RWPE2 (cell line): ENCODE measurements at regions not wholly inside any gene's neighbourhood (a gene's known extent, or its start where the extent isn't known, plus 50 kb on each side); places are given as distances from the start of the nearest gene placed in this dataset.

Experiments used
- ATAC-seq: fragments of 200-7000 bp; cut with Tn5 transposase; 3 replicates; pipeline ENCODE4 v1.9.1; 2021; ENCODE audit warnings: low read depth
- DNase-seq: peaks from one replicate; pipeline ENCODE4 v3.0.0-alpha.2; 2020; ENCODE audit warnings: low spot score
- H3K27ac ChIP-seq: fragments of 450-650 bp; 2 replicates; pipeline ENCODE4 v1.5.1; 2017; ENCODE audit warnings: mild to moderate bottlenecking; ENCODE audit not compliant: poor library complexity, severe bottlenecking
- H3K27me3 ChIP-seq: fragments of 250-450 bp; sonication (Bioruptor Pico); 2 replicates; pipeline ENCODE4 v1.5.1; 2021; ENCODE audit warnings: mild to moderate bottlenecking, moderate library complexity; ENCODE audit not compliant: insufficient read depth, poor library complexity, severe bottlenecking
- H3K36me3 ChIP-seq: fragments of 250-450 bp; sonication (Bioruptor Pico); 2 replicates; pipeline ENCODE4 v1.5.1; 2020; ENCODE audit warnings: low read depth, mild to moderate bottlenecking, moderate library complexity
- H3K4me1 ChIP-seq: fragments of 250-450 bp; sonication (Bioruptor Pico); 2 replicates; pipeline ENCODE4 v1.5.1; 2021; ENCODE audit warnings: mild to moderate bottlenecking, moderate library complexity; ENCODE audit not compliant: insufficient read depth, poor library complexity, severe bottlenecking
- H3K4me3 ChIP-seq: fragments of 250-450 bp; sonication (Bioruptor Pico); 2 replicates; pipeline ENCODE4 v1.5.1; 2021; ENCODE audit warnings: mild to moderate bottlenecking, moderate library complexity; ENCODE audit not compliant: severe bottlenecking
- H3K9me3 ChIP-seq: fragments of 250-450 bp; sonication (Bioruptor Pico); 2 replicates; pipeline ENCODE4 v1.5.1; 2021; ENCODE audit warnings: mild to moderate bottlenecking, moderate library complexity; ENCODE audit not compliant: severe bottlenecking
- TF ChIP-seq, protein P1 (sequence below): fragments of 450-650 bp; IDR thresholded peaks from one replicate; pipeline ENCODE4 v1.5.1; 2017; ENCODE audit warnings: mild to moderate bottlenecking, moderate library complexity; ENCODE audit not compliant: poor library complexity, severe bottlenecking

DNA sequence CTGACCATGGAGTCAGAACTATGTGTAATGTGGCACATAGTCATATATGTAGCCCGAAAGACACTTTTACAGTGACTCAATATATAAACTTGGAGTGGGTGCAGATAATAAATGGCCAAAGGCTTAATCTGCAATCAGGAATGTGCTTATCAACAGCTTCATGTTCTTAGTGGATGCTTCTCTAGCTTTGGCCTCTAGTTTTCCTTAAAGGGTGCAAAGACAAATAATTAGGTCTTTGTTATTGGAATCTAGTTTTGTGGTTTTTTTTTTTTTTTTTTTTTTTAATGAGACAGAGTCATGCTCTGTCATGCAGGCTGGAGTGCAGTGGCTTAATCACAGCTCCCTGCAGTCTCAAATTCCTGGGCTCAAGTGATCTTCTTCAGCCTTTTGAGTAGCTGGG, 625.6 kb downstream of the EPHA4 start:
- Histone ChIP-seq H3K4me1 (no peaks in the 10 kb centered on the region), H3K9me3 (no peaks in the 10 kb centered on the region), H3K27ac (no peak overlapping the region), H3K36me3 (no peaks in the 10 kb centered on the region), H3K4me3 (no peak overlapping the region), H3K27me3 (no peaks in the 10 kb centered on the region)
- TF ChIP-seq, protein P1, sequence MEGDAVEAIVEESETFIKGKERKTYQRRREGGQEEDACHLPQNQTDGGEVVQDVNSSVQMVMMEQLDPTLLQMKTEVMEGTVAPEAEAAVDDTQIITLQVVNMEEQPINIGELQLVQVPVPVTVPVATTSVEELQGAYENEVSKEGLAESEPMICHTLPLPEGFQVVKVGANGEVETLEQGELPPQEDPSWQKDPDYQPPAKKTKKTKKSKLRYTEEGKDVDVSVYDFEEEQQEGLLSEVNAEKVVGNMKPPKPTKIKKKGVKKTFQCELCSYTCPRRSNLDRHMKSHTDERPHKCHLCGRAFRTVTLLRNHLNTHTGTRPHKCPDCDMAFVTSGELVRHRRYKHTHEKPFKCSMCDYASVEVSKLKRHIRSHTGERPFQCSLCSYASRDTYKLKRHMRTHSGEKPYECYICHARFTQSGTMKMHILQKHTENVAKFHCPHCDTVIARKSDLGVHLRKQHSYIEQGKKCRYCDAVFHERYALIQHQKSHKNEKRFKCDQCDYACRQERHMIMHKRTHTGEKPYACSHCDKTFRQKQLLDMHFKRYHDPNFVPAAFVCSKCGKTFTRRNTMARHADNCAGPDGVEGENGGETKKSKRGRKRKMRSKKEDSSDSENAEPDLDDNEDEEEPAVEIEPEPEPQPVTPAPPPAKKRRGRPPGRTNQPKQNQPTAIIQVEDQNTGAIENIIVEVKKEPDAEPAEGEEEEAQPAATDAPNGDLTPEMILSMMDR, result no peak
- DNase-seq, result no peak
- ATAC-seq, result no peak

DNA sequence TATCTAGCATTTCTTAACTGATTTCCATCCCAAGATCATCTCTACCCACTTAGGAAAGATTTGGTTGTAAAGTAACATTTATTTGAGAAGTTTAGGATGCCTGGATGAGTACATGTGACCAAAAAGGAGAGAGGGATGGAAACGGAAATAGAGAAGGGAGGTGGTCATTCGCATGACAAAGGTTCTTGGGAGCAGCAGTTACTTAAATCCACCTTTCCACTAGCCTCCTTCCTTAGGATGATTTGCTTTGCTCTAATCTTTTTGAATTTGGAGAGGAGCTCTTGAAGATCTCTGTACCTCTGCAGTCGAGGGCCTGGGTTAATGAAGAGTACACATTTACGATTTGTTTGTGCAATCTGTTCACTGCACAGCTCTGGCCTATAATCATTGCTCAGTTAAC, 623.5 kb downstream of the EPHA4 start:
- no peaks in the 10 kb centered on the region for H3K4me1 ChIP-seq
- ATAC-seq (no peak), DNase-seq (no peak)
- TF ChIP-seq, protein P1, result no peak
- no peaks in the 10 kb centered on the region for H3K27me3 ChIP-seq
- no peak overlapping the region for H3K4me3 ChIP-seq
- no peaks in the 10 kb centered on the region for H3K9me3 ChIP-seq
- H3K27ac ChIP-seq, result no peak overlapping the region
- H3K36me3 ChIP-seq, result no peaks in the 10 kb centered on the region

DNA sequence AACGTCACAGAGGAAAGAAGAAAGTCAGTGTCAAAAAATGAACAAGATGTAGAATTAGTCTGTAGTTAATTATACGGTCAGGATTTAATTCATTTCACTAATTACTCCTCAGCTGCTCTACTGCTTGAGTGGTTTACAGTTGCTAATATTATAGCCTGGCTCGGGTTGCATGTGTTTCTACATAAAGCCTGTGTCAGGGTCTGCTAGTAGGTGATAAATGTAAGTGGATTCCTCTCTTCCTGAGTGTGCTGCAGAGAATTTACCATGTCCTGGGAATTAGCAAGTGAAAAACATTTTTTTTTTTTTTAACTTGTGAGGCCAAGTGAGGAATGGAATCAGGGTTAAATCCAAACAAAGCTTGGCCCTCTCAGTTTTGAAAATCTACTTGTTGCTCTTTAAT, 622.6 kb downstream of the EPHA4 start:
- TF ChIP-seq, protein P1, result no peak
- no peaks in the 10 kb centered on the region for H3K36me3 ChIP-seq
- H3K4me1 ChIP-seq, result no peaks in the 10 kb centered on the region
- no peak for DNase-seq
- H3K9me3 ChIP-seq, result no peaks in the 10 kb centered on the region
- H3K27me3 ChIP-seq, result no peaks in the 10 kb centered on the region
- no peak overlapping the region for H3K4me3 ChIP-seq
- no peak overlapping the region for H3K27ac ChIP-seq
- ATAC-seq, result no peak

DNA sequence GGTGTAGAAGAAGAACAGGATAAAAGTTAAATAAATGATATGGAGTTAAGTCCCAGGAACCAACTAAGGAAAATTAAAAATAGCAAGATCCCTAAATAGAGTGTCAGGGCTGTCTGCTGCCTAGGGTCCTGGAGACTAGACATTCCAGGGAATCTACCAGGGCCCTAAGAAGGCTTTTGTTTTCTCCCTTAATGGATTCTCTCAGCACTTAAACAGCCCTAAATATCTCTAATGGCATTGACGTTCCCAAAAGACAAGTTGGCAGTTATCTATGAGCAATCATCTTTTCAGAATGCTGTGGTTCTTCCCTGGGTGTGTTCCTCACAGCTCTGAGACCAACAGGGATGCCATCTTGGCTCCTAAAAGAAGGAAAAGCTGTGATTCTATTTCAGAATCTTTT, 616.3 kb downstream of the EPHA4 start:
- H3K4me3 ChIP-seq, result no peak overlapping the region
- TF ChIP-seq, protein P1, result no peak
- no peaks in the 10 kb centered on the region for H3K9me3 ChIP-seq
- no peaks in the 10 kb centered on the region for H3K27me3 ChIP-seq
- ATAC-seq (no peak), DNase-seq (no peak)
- H3K27ac ChIP-seq, result no peak overlapping the region
- no peaks in the 10 kb centered on the region for H3K36me3 ChIP-seq
- no peaks in the 10 kb centered on the region for H3K4me1 ChIP-seq

DNA sequence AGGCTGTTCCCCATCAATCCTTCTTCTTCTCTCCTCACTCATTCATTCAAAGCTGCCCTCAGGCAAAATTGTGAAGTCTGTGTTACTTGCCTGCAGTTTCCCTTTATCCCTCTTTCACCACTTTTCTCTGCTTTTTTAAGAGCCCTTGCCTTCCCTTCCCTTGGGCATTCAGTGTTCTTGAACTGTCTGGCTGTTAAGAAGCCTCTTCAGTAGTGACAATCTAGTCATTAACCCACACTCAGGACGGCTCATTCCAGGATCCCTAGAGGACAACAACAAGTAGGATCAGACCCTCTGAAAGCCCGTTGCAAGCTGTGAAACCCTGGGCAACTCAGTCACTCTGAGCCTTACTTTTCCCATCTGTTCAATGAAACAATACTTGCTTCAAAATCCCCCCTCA, 615.7 kb downstream of the EPHA4 start:
- no peaks in the 10 kb centered on the region for H3K9me3 ChIP-seq
- ATAC-seq (no peak), DNase-seq (no peak)
- no peak overlapping the region for H3K27ac ChIP-seq
- TF ChIP-seq, protein P1, result no peak
- no peaks in the 10 kb centered on the region for H3K36me3 ChIP-seq
- H3K4me1 ChIP-seq, result no peaks in the 10 kb centered on the region
- H3K4me3 ChIP-seq, result no peak overlapping the region
- no peaks in the 10 kb centered on the region for H3K27me3 ChIP-seq
